Erythroblast (primary cell): ENCODE measurements at regions not wholly inside any gene's neighbourhood (a gene's known extent, or its start where the extent isn't known, plus 50 kb on each side); places are given as distances from the start of the nearest gene placed in this dataset.

Source experiments
- GATA1 ChIP-seq: IDR thresholded peaks from 2 replicates; pipeline ENCODE4 v1.6.1; 2011; ENCODE audit warnings: low read depth, mild to moderate bottlenecking, control low read depth, low read length, moderate library complexity
- POLR2A ChIP-seq: IDR thresholded peaks from 2 replicates; pipeline ENCODE4 v1.6.1; 2011; ENCODE audit warnings: mild to moderate bottlenecking, low read length

DNA sequence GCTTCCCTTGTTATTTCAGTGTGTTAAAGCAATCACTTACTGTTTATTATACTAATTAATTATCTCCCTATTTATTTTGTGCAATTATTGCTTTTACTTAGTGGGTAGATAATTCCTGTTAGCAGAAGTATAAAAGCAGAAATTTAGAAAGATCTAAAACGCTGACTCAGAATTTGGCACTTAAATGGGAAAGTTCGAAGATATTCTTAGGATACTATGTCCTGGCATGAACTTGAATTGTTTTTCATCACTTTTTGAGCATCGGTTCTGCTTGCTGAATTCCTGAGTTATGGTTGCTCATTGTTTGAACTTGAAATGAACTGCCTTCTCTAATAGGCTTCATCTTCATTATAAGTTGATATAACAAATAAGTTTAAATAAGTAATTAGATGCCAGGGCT is 325.4 kb downstream of the JRKL start:
- TF ChIP-seq POLR2A (no peak), GATA1 (no peak)
